Vagina (tissue), 2 donors: ENCODE measurements at regions not wholly inside any gene's neighbourhood (a gene's known extent, or its start where the extent isn't known, plus 50 kb on each side); places are given as distances from the start of the nearest gene placed in this dataset.
"Not testable (repeated sequence)": the region's sequence is repeated elsewhere in the genome, so short reads cannot be mapped to it uniquely, and the experiment has no call there.

Source experiments
- CTCF ChIP-seq, 3 experiments: fragments of 450-650 bp in 2 of 3; fragments of 200-600 bp in 1 of 3; sonication (generic) in 1 of 3; IDR thresholded peaks; one replicate each; pipeline ENCODE4 v1.5.1; 2017 to 2019; ENCODE audit warnings: antibody characterized with exemption in 3 of 3, mild to moderate bottlenecking in 2 of 3, moderate library complexity in 2 of 3
- POLR2A ChIP-seq, 2 donors: fragments of 450-650 bp; IDR thresholded peaks; one replicate each; pipeline ENCODE4 v1.6.1; 2017; ENCODE audit warnings: antibody characterized with exemption in 2 of 2, mild to moderate bottlenecking in 2 of 2, moderate library complexity in 2 of 2
- POLR2AphosphoS5 ChIP-seq, 2 donors: sonication (generic); formaldehyde crosslinking; IDR thresholded peaks; one replicate each; pipeline ENCODE4 v1.9.0; 2017; ENCODE audit warnings: antibody characterized with exemption in 2 of 2, mild to moderate bottlenecking in 2 of 2, low read depth in 1 of 2; ENCODE audit not compliant: insufficient read depth in 1 of 2

- not testable (repeated sequence) for TF ChIP-seq CTCF (IDR thresholded peaks at IDR 0.05); POLR2A (IDR thresholded peaks at IDR 0.05); POLR2AphosphoS5 (IDR thresholded peaks at IDR 0.05; ENCODE audit: insufficient read depth in 1 of 2, low read depth in 1 of 2)
These were observed 4774.4 kb upstream of the OR11H1 start for GRCh38 chr22:10753566-10753965.
